IMR-90 (cell line): ENCODE measurements at regions not wholly inside any gene's neighbourhood (a gene's known extent, or its start where the extent isn't known, plus 50 kb on each side); places are given as distances from the start of the nearest gene placed in this dataset.

ENCODE experiments used
- ATAC-seq: fragments of 200-7000 bp; cut with Tn5 transposase; 2 replicates; pipeline ENCODE4 v1.9.1; 2020; ENCODE audit warnings: low read depth, mild to moderate bottlenecking, moderate library complexity
- BruUV-seq: library from RNA; stranded (reverse); fragments of 400-500 nt; replicated peaks from 2 replicates; lab custom pipeline; 2021; lab: Mats Ljungman, UMichigan
- CTCF ChIA-PET: fragments of 300-600 bp; formaldehyde crosslinking; extraction: SDS; loops from one replicate; lab custom pipeline; 2021; ENCODE audit warnings: antibody characterized with exemption; lab: Yijun Ruan, JAX
- POLR2A ChIA-PET: fragments of 300-600 bp; sonication (Branson Sonifier 250); formaldehyde crosslinking; loops from one replicate; lab custom pipeline; 2022; ENCODE audit warnings: antibody characterized with exemption; ENCODE audit not compliant: unreplicated experiment; lab: Charles Lee
- DNase-seq: peaks from one replicate; pipeline ENCODE4 v3.0.0; 2013
- H2AFZ ChIP-seq: replicated peaks from 2 replicates; pipeline ENCODE3; 2013; ENCODE audit warnings: low read length, mild to moderate bottlenecking; ENCODE audit not compliant: poor library complexity
- H2AK5ac ChIP-seq: 2 replicates; pipeline ENCODE4 v1.6.1; 2013; ENCODE audit warnings: low read depth, low read length, inconsistent platforms
- H2AK9ac ChIP-seq: replicated peaks from 2 replicates; pipeline ENCODE3; 2013; ENCODE audit warnings: mild to moderate bottlenecking, low read depth, low read length, moderate library complexity; ENCODE audit not compliant: poor library complexity
- H2BK120ac ChIP-seq: 2 replicates; pipeline ENCODE4 v1.6.1; 2013; ENCODE audit warnings: low read depth, low read length, inconsistent platforms
- H2BK15ac ChIP-seq: 3 replicates; pipeline ENCODE4 v1.6.1; 2013; ENCODE audit warnings: low read depth, low read length, inconsistent platforms
- H2BK20ac ChIP-seq: 2 replicates; pipeline ENCODE4 v1.6.1; 2013; ENCODE audit warnings: low read depth, mild to moderate bottlenecking, inconsistent platforms, low read length, moderate library complexity
- H2BK5ac ChIP-seq: 2 replicates; pipeline ENCODE4 v1.6.1; 2013; ENCODE audit warnings: mild to moderate bottlenecking, low read depth, low read length, inconsistent platforms; ENCODE audit not compliant: poor library complexity, severe bottlenecking
- H3K14ac ChIP-seq: replicated peaks from 2 replicates; pipeline ENCODE4 v1.6.1; 2013; ENCODE audit warnings: low read depth, low read length, inconsistent platforms
- H3K18ac ChIP-seq: 2 replicates; pipeline ENCODE4 v1.6.1; 2013; ENCODE audit warnings: low read depth, low read length, control low read depth
- H3K23ac ChIP-seq: 2 replicates; pipeline ENCODE4 v1.6.1; 2013; ENCODE audit warnings: low read depth, low read length, inconsistent platforms
- H3K27ac ChIP-seq: 2 replicates; pipeline ENCODE4 v1.5.1; 2013; ENCODE audit warnings: mild to moderate bottlenecking, control low read depth, low read length; ENCODE audit not compliant: insufficient read depth
- H3K27me3 ChIP-seq: 2 replicates; pipeline ENCODE4 v1.6.1; 2013; ENCODE audit warnings: low read length; ENCODE audit not compliant: control insufficient read depth, insufficient read depth
- H3K36me3 ChIP-seq: 2 replicates; pipeline ENCODE4 v1.6.1; 2013; ENCODE audit warnings: low read length, mixed read lengths; ENCODE audit not compliant: control insufficient read depth, insufficient read depth
- H3K4ac ChIP-seq: 2 replicates; pipeline ENCODE4 v1.6.1; 2013; ENCODE audit warnings: low read depth, low read length, inconsistent platforms
- H3K4me1 ChIP-seq: 2 replicates; pipeline ENCODE4 v1.6.1; 2013; ENCODE audit warnings: low read length, mixed read lengths; ENCODE audit not compliant: control insufficient read depth, insufficient read depth
- H3K4me2 ChIP-seq: 2 replicates; pipeline ENCODE4 v1.6.1; 2013; ENCODE audit warnings: low read depth, mild to moderate bottlenecking, control low read depth, low read length, moderate library complexity
- H3K4me3 ChIP-seq: 2 replicates; pipeline ENCODE4 v1.5.1; 2013; ENCODE audit warnings: low read depth, mild to moderate bottlenecking, control low read depth, low read length, moderate library complexity; ENCODE audit not compliant: insufficient read depth
- H3K56ac ChIP-seq: 2 replicates; pipeline ENCODE4 v1.6.1; 2013; ENCODE audit warnings: low read length, inconsistent platforms; ENCODE audit not compliant: insufficient read depth; ENCODE audit errors: extremely low read depth
- H3K79me1 ChIP-seq, 2 experiments: 2 replicates each; pipeline ENCODE4 v1.6.1; 2013; ENCODE audit warnings: low read length in 2 of 2, inconsistent platforms in 1 of 2, low read depth in 1 of 2
- H3K9ac ChIP-seq: 2 replicates; pipeline ENCODE4 v1.6.1; 2013; ENCODE audit warnings: low read depth, low read length, control low read depth
- H3K9me1 ChIP-seq: 2 replicates; pipeline ENCODE4 v1.6.1; 2013; ENCODE audit warnings: low read length, inconsistent platforms; ENCODE audit not compliant: insufficient read depth
- H3K9me3 ChIP-seq: 2 replicates; pipeline ENCODE4 v1.6.1; 2013; ENCODE audit warnings: low read length; ENCODE audit not compliant: control insufficient read depth, insufficient read depth
- H4K20me1 ChIP-seq: 2 replicates; pipeline ENCODE4 v1.6.1; 2013; ENCODE audit warnings: low read length, inconsistent platforms; ENCODE audit not compliant: insufficient read depth
- H4K5ac ChIP-seq: 2 replicates; pipeline ENCODE4 v1.6.1; 2013; ENCODE audit warnings: mild to moderate bottlenecking, low read depth, low read length, control low read depth
- H4K8ac ChIP-seq, 2 experiments: 2 replicates each; pipeline ENCODE4 v1.6.1; 2013; ENCODE audit warnings: low read depth in 2 of 2, low read length in 2 of 2, control low read depth in 1 of 2, inconsistent platforms in 1 of 2
- H4K91ac ChIP-seq: 2 replicates; pipeline ENCODE4 v1.6.1; 2013; ENCODE audit warnings: low read depth, low read length, inconsistent platforms; ENCODE audit not compliant: insufficient read depth
- BHLHE40 ChIP-seq: fragments of 150-350 bp; IDR thresholded peaks from 2 replicates; pipeline ENCODE4 v1.6.1; 2016; ENCODE audit warnings: mild to moderate bottlenecking, low read depth, low read length
- CEBPB ChIP-seq: IDR thresholded peaks from 2 replicates; pipeline ENCODE4 v1.6.1; 2012; ENCODE audit warnings: low read depth, low read length, improper control_type of control experiment
- CHD1 ChIP-seq: IDR thresholded peaks from 2 replicates; pipeline ENCODE4 v1.6.1; 2012; ENCODE audit warnings: low read depth, low read length, improper control_type of control experiment
- CTCF ChIP-seq: conservative IDR thresholded peaks from 2 replicates; pipeline ENCODE4 v1.5.1; 2012; ENCODE audit warnings: mild to moderate bottlenecking, low read depth, low read length, improper control_type of control experiment
- ELK1 ChIP-seq: fragments of 150-350 bp; IDR thresholded peaks from 2 replicates; pipeline ENCODE4 v1.6.1; 2016; ENCODE audit warnings: low read depth, mild to moderate bottlenecking, low read length, moderate library complexity, borderline replicate concordance
- FOS ChIP-seq: fragments of 150-350 bp; IDR thresholded peaks from 2 replicates; pipeline ENCODE4 v1.6.1; 2016; ENCODE audit warnings: low read depth, low read length
- MAFK ChIP-seq: IDR thresholded peaks from 2 replicates; pipeline ENCODE4 v1.6.1; 2012; ENCODE audit warnings: low read depth, low read length, improper control_type of control experiment
- MAZ ChIP-seq: IDR thresholded peaks from 2 replicates; pipeline ENCODE4 v1.6.1; 2012; ENCODE audit warnings: low read depth, mild to moderate bottlenecking, low read length, improper control_type of control experiment, moderate library complexity, borderline replicate concordance
- MXI1 ChIP-seq: IDR thresholded peaks from 2 replicates; pipeline ENCODE4 v1.6.1; 2012; ENCODE audit warnings: low read depth, mild to moderate bottlenecking, low read length, moderate library complexity, borderline replicate concordance
- NFE2L2 ChIP-seq: fragments of 150-350 bp; IDR thresholded peaks from 2 replicates; pipeline ENCODE4 v1.6.1; 2016; ENCODE audit warnings: low read depth, mild to moderate bottlenecking, low read length
- POLR2A ChIP-seq: IDR thresholded peaks from 2 replicates; pipeline ENCODE4 v1.6.1; 2012; ENCODE audit warnings: mild to moderate bottlenecking, low read depth, low read length
- RAD21 ChIP-seq: IDR thresholded peaks from 2 replicates; pipeline ENCODE4 v1.6.1; 2012; ENCODE audit warnings: low read length, improper control_type of control experiment
- RCOR1 ChIP-seq: IDR thresholded peaks from 2 replicates; pipeline ENCODE4 v1.6.1; 2012; ENCODE audit warnings: mild to moderate bottlenecking, low read length, improper control_type of control experiment; ENCODE audit not compliant: insufficient replicate concordance
- RFX5 ChIP-seq: IDR thresholded peaks from 2 replicates; pipeline ENCODE4 v1.8.0; 2012; ENCODE audit warnings: low read depth, mild to moderate bottlenecking, low read length, moderate library complexity
- SMC3 ChIP-seq: fragments of 150-350 bp; IDR thresholded peaks from 2 replicates; pipeline ENCODE4 v1.6.1; 2016; ENCODE audit warnings: low read depth, mild to moderate bottlenecking, antibody characterized with exemption, low read length, moderate library complexity
- USF2 ChIP-seq: fragments of 150-350 bp; IDR thresholded peaks from 2 replicates; pipeline ENCODE4 v1.6.1; 2017; ENCODE audit warnings: mild to moderate bottlenecking, antibody characterized with exemption, low read length, low read depth
- WGBS, 2 experiments: methylation state at CpG; one replicate each; pipeline versions ENCODE4 v1.1.5 to v1.1.7; 2013; ENCODE audit warnings: missing lambda C conversion rate in 2 of 2; ENCODE audit not compliant: insufficient read length in 1 of 2; ENCODE audit errors: extremely low coverage in 2 of 2; 5-methylcytosine and 5-hydroxymethylcytosine counted together
- dilution Hi-C: fragments of 300-500 bp; cut with HindIII; formaldehyde crosslinking; loops from one replicate; pipeline ENCODE4 v1.14.3; 2018; ENCODE audit warnings: low sequenced_read_pairs; ENCODE audit not compliant: unreplicated experiment
- in situ Hi-C: fragments of 300-500 bp; cut with MboI; formaldehyde crosslinking; loops from 3 replicates; pipeline ENCODE4 v1.14.3; 2019; ENCODE audit warnings: low sequenced_read_pairs, inconsistent platforms, mixed read lengths
- intact Hi-C: fragments of 100-400 bp; cut with micrococcal nuclease; formaldehyde crosslinking; loops from 2 replicates; pipeline ENCODE4 v1.10.0; 2022

GRCh38 chr11:44472916-44473315 lies 92.5 kb upstream of the CD82 start:
- intact Hi-C loops, result no loop called here
- Histone ChIP-seq H2AFZ (no peak overlapping the region), H3K27me3 (peaks cover 17% of the 10 kb centered on the region), H3K79me1 (no peaks in the 10 kb centered on the region), H3K18ac (no peak overlapping the region), H3K4me3 (no peak overlapping the region), H3K4me2 (no peak overlapping the region), H3K56ac (no peak overlapping the region), H2AK5ac (no peak overlapping the region), H2BK120ac (no peak overlapping the region), H2AK9ac (no peak overlapping the region), H3K36me3 (no peaks in the 10 kb centered on the region), H4K5ac (no peak overlapping the region), H3K9me1 (no peaks in the 10 kb centered on the region), H3K27ac (no peak overlapping the region), H3K9ac (no peak overlapping the region), H2BK15ac (no peak overlapping the region), H3K23ac (no peak overlapping the region), H4K91ac (no peak overlapping the region), H3K14ac (no peak overlapping the region), H2BK20ac (no peak overlapping the region), H3K9me3 (no peaks in the 10 kb centered on the region), H2BK5ac (no peak overlapping the region), H3K4ac (no peak overlapping the region), H4K8ac (no peak overlapping the region), H3K4me1 (no peaks in the 10 kb centered on the region), H4K20me1 (no peaks in the 10 kb centered on the region)
- in situ Hi-C loops, result no loop called here
- BruUV-seq, result no TSS peak
- DNase-seq (no peak), ATAC-seq (no peak)
- no peak for TF ChIP-seq RCOR1
- no peak for TF ChIP-seq CHD1
- TF ChIP-seq RFX5, result no peak
- TF ChIP-seq USF2, result no peak
- TF ChIP-seq FOS, result no peak
- no peak for TF ChIP-seq SMC3
- no peak for TF ChIP-seq NFE2L2
- no peak for TF ChIP-seq CEBPB
- no peak for TF ChIP-seq BHLHE40
- TF ChIP-seq RAD21, result no peak
- TF ChIP-seq CTCF, result no peak
- TF ChIP-seq ELK1, result no peak
- no peak for TF ChIP-seq MXI1
- no peak for TF ChIP-seq MAFK
- no peak for TF ChIP-seq MAZ
- no peak for TF ChIP-seq POLR2A
- ChIA-PET POLR2A (no interaction called here), CTCF (no interaction called here)
- dilution Hi-C loops, result no loop called here
- WGBS, 2 experiments, result no CpG with 5 or more reads among the region's 4 CpGs
